Hepatocyte (in vitro differentiated cells): ENCODE measurements at regions not wholly inside any gene's neighbourhood (a gene's known extent, or its start where the extent isn't known, plus 50 kb on each side); places are given as distances from the start of the nearest gene placed in this dataset.

ENCODE experiments used
- DNase-seq: peaks from one replicate; pipeline ENCODE4 v3.0.0-alpha.2; 2016; ENCODE audit warnings: low spot score
- H2AFZ ChIP-seq: fragments of 200-600 bp; sonication (generic); 2 replicates; pipeline ENCODE4 v1.6.0; 2016; ENCODE audit warnings: antibody characterized with exemption, mild to moderate bottlenecking
- H3K27ac ChIP-seq: fragments of 200-600 bp; sonication (generic); 2 replicates; pipeline ENCODE4 v1.5.1; 2016; ENCODE audit warnings: mild to moderate bottlenecking
- H3K27me3 ChIP-seq: fragments of 200-600 bp; sonication (generic); 2 replicates; pipeline ENCODE4 v1.6.1; 2016
- H3K36me3 ChIP-seq: fragments of 200-600 bp; sonication (generic); replicated peaks from 2 replicates; pipeline ENCODE4 v1.5.1; 2016; ENCODE audit warnings: low read depth; ENCODE audit not compliant: insufficient read depth
- H3K4me1 ChIP-seq: fragments of 200-600 bp; sonication (generic); 2 replicates; pipeline ENCODE4 v1.5.1; 2016; ENCODE audit warnings: mild to moderate bottlenecking, moderate library complexity; ENCODE audit not compliant: insufficient read depth
- H3K4me2 ChIP-seq: fragments of 200-600 bp; sonication (generic); 2 replicates; pipeline ENCODE4 v1.6.0; 2016
- H3K4me3 ChIP-seq: fragments of 200-600 bp; sonication (generic); 2 replicates; pipeline ENCODE4 v1.5.1; 2016; ENCODE audit warnings: mild to moderate bottlenecking
- H3K79me2 ChIP-seq: fragments of 200-600 bp; sonication (generic); 2 replicates; pipeline ENCODE4 v1.6.0; 2017; ENCODE audit warnings: mild to moderate bottlenecking
- H3K9me2 ChIP-seq: fragments of 200-600 bp; sonication (generic); replicated peaks from 2 replicates; pipeline ENCODE4 v1.6.0; 2017; ENCODE audit warnings: mild to moderate bottlenecking; ENCODE audit not compliant: insufficient read depth
- H3K9me3 ChIP-seq: fragments of 200-600 bp; sonication (generic); 2 replicates; pipeline ENCODE4 v1.5.1; 2016; ENCODE audit warnings: low read depth, mild to moderate bottlenecking
- H4K20me1 ChIP-seq: fragments of 200-600 bp; sonication (generic); 2 replicates; pipeline ENCODE4 v1.6.0; 2016; ENCODE audit warnings: mild to moderate bottlenecking; ENCODE audit not compliant: insufficient read depth, poor library complexity, severe bottlenecking
- EZH2 ChIP-seq: fragments of 200-600 bp; sonication (generic); IDR thresholded peaks from 2 replicates; pipeline ENCODE4 v1.6.1; 2016; ENCODE audit warnings: antibody characterized with exemption, mild to moderate bottlenecking, borderline replicate concordance
- EZH2phosphoT487 ChIP-seq: fragments of 200-600 bp; sonication (generic); IDR thresholded peaks from one replicate; pipeline ENCODE4 v1.6.1; 2018; ENCODE audit warnings: antibody characterized with exemption, mild to moderate bottlenecking, low read depth, moderate library complexity; ENCODE audit not compliant: unreplicated experiment, severe bottlenecking
- WGBS: methylation state at CpG from one replicate; pipeline ENCODE4 v1.1.6; 2016; ENCODE audit warnings: low lambda C conversion rate; ENCODE audit errors: missing lambda C conversion rate; 5-methylcytosine and 5-hydroxymethylcytosine counted together
- TF ChIP-seq, protein P1 (sequence below): fragments of 200-600 bp; sonication (generic); IDR thresholded peaks from 2 replicates; pipeline ENCODE4 v1.5.1; 2016; ENCODE audit warnings: antibody characterized with exemption, mild to moderate bottlenecking; ENCODE audit not compliant: poor library complexity

DNA sequence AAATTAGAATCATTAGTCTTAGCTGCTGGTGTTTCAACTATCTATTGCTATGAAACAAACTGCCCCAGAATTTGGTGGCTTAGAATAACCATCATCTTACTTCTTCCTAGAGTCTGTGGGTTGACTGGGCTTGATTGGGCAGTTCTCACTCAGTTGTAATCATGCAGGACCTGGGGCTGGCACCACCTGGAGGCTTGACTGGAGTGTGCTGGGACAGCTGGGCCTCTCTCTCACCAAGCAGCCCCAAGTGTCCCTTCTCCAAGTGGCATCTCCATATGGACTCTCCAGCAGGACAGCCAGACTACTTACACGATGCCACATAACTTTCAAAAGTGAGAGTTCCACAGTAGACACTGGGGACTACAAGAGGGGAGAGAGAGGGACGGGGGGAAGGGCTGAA lies 140.3 kb upstream of the ATP1B1 start:
- WGBS, result 94% methylated on average over 2 of the region's 2 CpGs

DNA sequence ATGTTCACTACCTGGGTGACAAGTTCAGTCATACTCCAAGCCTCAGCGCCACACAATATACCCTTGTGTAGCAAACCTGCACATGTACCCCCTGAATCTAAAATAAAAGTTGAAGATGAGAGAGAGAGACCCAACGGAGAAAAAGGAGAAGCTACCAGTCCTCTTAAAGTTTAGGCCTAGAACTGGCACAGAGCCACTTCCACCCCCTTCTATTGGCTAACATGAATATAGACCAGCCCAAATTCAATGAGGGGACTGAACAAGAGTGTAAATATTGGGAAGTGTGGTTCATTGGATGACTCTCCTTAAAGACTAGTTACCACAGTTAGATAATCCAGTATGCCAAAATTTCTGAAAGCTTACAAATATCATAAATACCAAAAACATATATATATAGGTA lies 139.9 kb upstream of the ATP1B1 start:
- Histone ChIP-seq H3K4me3 (no peak overlapping the region), H3K27ac (no peak overlapping the region), H3K79me2 (no peaks in the 10 kb centered on the region), H3K36me3 (no peaks in the 10 kb centered on the region), H3K9me2 (no peaks in the 10 kb centered on the region), H3K4me2 (no peak overlapping the region), H4K20me1 (no peaks in the 10 kb centered on the region), H3K9me3 (no peaks in the 10 kb centered on the region), H3K27me3 (no peaks in the 10 kb centered on the region), H3K4me1 (no peaks in the 10 kb centered on the region), H2AFZ (no peak overlapping the region)
- no peak for DNase-seq
- 94% methylated on average over 2 of the region's 2 CpGs for WGBS
- TF ChIP-seq EZH2phosphoT487 (no peak), EZH2 (no peak)
- TF ChIP-seq, protein P1, sequence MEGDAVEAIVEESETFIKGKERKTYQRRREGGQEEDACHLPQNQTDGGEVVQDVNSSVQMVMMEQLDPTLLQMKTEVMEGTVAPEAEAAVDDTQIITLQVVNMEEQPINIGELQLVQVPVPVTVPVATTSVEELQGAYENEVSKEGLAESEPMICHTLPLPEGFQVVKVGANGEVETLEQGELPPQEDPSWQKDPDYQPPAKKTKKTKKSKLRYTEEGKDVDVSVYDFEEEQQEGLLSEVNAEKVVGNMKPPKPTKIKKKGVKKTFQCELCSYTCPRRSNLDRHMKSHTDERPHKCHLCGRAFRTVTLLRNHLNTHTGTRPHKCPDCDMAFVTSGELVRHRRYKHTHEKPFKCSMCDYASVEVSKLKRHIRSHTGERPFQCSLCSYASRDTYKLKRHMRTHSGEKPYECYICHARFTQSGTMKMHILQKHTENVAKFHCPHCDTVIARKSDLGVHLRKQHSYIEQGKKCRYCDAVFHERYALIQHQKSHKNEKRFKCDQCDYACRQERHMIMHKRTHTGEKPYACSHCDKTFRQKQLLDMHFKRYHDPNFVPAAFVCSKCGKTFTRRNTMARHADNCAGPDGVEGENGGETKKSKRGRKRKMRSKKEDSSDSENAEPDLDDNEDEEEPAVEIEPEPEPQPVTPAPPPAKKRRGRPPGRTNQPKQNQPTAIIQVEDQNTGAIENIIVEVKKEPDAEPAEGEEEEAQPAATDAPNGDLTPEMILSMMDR, result no peak

More for the DNA sequence above, 140.3 kb upstream of the ATP1B1 start:
- no peaks in the 10 kb centered on the region for H3K9me3 ChIP-seq
- H3K27ac ChIP-seq, result no peak overlapping the region
- no peak overlapping the region for H3K4me2 ChIP-seq
- TF ChIP-seq, protein P1, result no peak
- TF ChIP-seq EZH2 (no peak), EZH2phosphoT487 (no peak)
- no peaks in the 10 kb centered on the region for H3K4me1 ChIP-seq
- no peaks in the 10 kb centered on the region for H4K20me1 ChIP-seq
- DNase-seq, result no peak
- H3K36me3 ChIP-seq, result no peaks in the 10 kb centered on the region
- H3K27me3 ChIP-seq, result no peaks in the 10 kb centered on the region
- H3K79me2 ChIP-seq, result no peaks in the 10 kb centered on the region
- no peak overlapping the region for H2AFZ ChIP-seq
- H3K9me2 ChIP-seq, result no peaks in the 10 kb centered on the region
- no peak overlapping the region for H3K4me3 ChIP-seq

DNA sequence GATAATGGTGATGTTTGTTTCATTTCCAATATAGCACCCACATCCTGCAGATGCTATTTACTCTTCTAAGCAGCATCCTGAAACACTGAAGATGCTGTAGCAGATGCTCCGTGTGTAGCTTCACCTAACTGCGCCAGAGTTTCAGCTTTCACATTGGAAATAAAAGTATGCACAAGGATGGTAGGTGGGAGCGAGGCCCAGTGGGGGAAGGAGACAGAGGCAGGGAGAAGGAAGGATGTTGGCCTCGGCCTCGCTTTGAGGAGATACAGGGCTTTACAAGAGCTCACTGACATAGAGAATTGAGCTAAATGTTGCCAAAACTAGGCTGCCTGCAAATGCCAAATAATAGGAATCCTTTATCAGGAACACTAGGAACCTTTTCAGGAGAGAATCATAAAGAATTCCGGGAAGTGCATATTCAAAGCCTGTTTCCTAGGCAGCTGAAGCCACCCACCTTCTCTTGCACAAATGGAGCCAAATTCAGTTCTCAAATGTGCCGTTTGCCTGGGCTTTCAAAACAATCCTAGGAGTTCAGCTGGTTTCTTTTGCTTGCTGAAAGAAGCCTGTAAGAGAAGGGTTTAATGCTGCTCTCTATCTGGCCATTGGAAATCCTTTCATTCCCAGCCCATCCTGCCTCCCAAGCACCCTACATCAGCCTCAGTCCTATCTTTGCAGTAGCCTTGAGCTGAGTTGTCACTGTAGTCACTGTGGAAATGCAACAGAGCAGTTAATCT lies 135.4 kb upstream of the ATP1B1 start:
- WGBS, result 72% methylated on average over 7 of the region's 7 CpGs
- Histone ChIP-seq H3K4me1 (no peaks in the 10 kb centered on the region), H3K36me3 (no peaks in the 10 kb centered on the region), H3K79me2 (no peaks in the 10 kb centered on the region), H3K9me3 (no peaks in the 10 kb centered on the region), H3K4me3 (no peak overlapping the region), H4K20me1 (no peaks in the 10 kb centered on the region), H3K27ac (no peak overlapping the region), H3K27me3 (no peaks in the 10 kb centered on the region), H3K9me2 (no peaks in the 10 kb centered on the region), H3K4me2 (no peak overlapping the region), H2AFZ (no peak overlapping the region)
- TF ChIP-seq EZH2phosphoT487, result no peak
- TF ChIP-seq EZH2, result no peak
- TF ChIP-seq, protein P1, result no peak
- DNase-seq, result no peak
